ENCODE measurements at regions not wholly inside any gene's neighbourhood (a gene's known extent, or its start where the extent isn't known, plus 50 kb on each side); places are given as distances from the start of the nearest gene placed in this dataset.

DNA sequence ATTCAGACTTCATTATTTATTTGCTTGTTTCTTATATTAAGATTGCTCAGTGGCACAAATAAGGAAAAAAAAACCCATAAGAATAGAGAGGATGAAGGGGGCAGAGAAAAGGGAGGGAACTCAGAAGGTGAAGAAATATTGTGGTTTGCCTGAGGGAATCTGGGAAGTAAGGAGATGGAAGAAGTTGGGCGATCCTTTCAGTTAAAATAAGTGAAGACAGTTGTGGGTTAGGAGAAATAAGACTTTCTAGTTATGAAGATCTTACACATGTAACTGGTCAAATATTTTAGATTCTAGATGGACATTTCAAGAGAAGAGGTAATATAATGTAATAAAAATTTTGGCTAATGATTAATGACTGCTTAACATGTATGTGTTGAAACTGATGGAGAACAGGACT lies 138.7 kb upstream of the LIMCH1 start:
- Histone ChIP-seq H3K27me3 (no peaks in the 10 kb centered on the region), H3K36me3 (no peaks in the 10 kb centered on the region), H3K9me3 (no peaks in the 10 kb centered on the region), H3K27ac (no peak overlapping the region), H3K4me3 (no peak overlapping the region), H3K4me1 (peaks cover 0 to 3% (median 0%) of the 10 kb centered on the region in 4 donors)
- 87 to 96% methylated on average over 1 of the region's 1 CpG for WGBS, 2 donors
- no peak for DNase-seq
- intact Hi-C loops (cut with DNase I): no loop called here
- TF ChIP-seq, protein P1, sequence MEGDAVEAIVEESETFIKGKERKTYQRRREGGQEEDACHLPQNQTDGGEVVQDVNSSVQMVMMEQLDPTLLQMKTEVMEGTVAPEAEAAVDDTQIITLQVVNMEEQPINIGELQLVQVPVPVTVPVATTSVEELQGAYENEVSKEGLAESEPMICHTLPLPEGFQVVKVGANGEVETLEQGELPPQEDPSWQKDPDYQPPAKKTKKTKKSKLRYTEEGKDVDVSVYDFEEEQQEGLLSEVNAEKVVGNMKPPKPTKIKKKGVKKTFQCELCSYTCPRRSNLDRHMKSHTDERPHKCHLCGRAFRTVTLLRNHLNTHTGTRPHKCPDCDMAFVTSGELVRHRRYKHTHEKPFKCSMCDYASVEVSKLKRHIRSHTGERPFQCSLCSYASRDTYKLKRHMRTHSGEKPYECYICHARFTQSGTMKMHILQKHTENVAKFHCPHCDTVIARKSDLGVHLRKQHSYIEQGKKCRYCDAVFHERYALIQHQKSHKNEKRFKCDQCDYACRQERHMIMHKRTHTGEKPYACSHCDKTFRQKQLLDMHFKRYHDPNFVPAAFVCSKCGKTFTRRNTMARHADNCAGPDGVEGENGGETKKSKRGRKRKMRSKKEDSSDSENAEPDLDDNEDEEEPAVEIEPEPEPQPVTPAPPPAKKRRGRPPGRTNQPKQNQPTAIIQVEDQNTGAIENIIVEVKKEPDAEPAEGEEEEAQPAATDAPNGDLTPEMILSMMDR (IDR thresholded peaks at IDR 0.05): no peak
- no peak for TF ChIP-seq EP300 (IDR thresholded peaks at IDR 0.05)
- no peak for TF ChIP-seq POLR2AphosphoS5 (IDR thresholded peaks at IDR 0.05)
- no peak for TF ChIP-seq POLR2A (IDR thresholded peaks at IDR 0.05)

DNA sequence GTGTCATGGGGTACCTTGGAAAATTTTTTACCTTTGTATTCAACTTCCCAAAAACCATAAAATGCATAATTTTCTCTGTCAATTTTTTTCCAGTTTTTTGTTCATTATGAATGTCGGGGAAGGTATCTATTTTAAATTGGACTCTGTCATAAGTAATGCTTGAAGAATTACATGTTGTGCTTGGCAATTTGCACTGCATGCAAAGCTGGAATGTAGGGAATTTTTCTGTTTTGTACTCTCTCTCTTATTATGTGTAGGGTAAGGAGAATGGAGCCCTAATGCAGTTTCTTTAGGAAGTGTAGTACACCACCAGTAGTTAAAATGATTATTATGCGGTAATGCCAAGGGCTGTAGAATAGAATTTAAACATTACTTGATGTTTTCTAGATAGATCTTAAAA lies 137.7 kb upstream of the LIMCH1 start:
- intact Hi-C loops (cut with DNase I): no loop called here
- Histone ChIP-seq H3K9me3 (no peaks in the 10 kb centered on the region), H3K27me3 (no peaks in the 10 kb centered on the region), H3K4me3 (no peak overlapping the region), H3K4me1 (no peaks in the 10 kb centered on the region), H3K36me3 (no peaks in the 10 kb centered on the region), H3K27ac (no peak overlapping the region)
- 93 to 96% methylated on average over 2 of the region's 2 CpGs for WGBS, 2 donors
- DNase-seq: no peak
- TF ChIP-seq POLR2AphosphoS5 (IDR thresholded peaks at IDR 0.05) (no peak), POLR2A (IDR thresholded peaks at IDR 0.05) (no peak), EP300 (IDR thresholded peaks at IDR 0.05) (no peak)
- TF ChIP-seq, protein P1 (IDR thresholded peaks at IDR 0.05): no peak

DNA sequence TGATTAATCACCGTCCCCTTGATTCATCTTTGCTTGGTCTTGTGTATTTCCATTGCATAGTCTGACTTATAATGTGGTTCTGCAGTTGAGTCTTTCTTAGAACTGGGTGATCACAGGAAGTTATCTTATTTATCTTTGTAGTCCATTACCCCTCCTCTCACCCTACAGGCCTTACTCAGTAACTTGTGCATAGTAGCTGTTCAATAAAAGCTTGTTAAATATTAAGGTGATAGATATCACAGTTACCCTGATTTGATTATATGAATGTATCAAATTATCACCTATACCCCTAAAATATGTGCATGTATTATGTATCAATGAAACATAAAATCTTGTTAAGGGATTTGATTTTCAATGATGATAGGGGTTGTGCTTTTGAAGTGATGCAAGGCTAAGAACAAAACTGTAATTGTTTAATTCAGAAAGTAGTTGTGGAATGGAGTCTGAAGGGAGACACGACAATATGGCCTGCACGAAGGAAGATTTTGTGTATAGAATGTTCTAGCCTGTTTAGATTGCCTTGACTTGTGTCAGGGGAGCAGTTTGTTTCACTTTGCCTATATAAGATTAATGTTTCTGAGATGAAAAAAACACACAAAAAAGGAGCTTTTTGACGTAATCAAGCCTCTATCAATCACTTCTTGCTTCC lies 132.4 kb upstream of the LIMCH1 start:
- no peak overlapping the region for H3K4me3 ChIP-seq
- DNase-seq: no peak
- intact Hi-C loops (cut with DNase I): no loop called here
- no peaks in the 10 kb centered on the region for H3K27me3 ChIP-seq
- WGBS, 2 donors: 81 to 84% methylated on average over 4 of the region's 4 CpGs
- H3K4me1 ChIP-seq: peaks cover 0 to 11% (median 2%) of the 10 kb centered on the region in 4 donors
- H3K36me3 ChIP-seq: no peaks in the 10 kb centered on the region
- no peak for TF ChIP-seq POLR2AphosphoS5 (IDR thresholded peaks at IDR 0.05)
- TF ChIP-seq, protein P1 (IDR thresholded peaks at IDR 0.05): no peak
- TF ChIP-seq EP300 (IDR thresholded peaks at IDR 0.05): no peak
- TF ChIP-seq POLR2A (IDR thresholded peaks at IDR 0.05): no peak
- H3K27ac ChIP-seq: peak overlapping the region in 2 of 4 donors; percentile 27 to 40
- no peaks in the 10 kb centered on the region for H3K9me3 ChIP-seq

DNA sequence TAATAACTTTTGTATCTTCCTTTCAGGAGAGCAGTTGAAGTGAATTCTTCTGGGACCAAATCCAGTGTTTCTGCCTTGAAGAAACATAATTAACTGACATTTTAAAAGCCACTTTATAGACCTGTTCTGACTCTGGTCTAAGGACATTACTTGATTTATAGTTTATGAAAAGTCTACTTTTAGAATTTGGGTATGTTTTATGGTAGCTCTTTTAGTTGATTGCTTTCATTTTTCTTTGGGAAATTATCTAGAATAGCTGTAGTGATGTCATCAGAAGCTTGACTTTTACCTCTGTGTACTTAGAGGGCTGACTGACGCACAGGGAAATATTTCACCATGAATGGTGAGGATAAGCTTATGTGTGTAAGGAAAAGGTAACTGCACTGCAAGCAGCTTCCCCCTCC lies 131.8 kb upstream of the LIMCH1 start:
- intact Hi-C loops (cut with DNase I): no loop called here
- Histone ChIP-seq H3K36me3 (no peaks in the 10 kb centered on the region), H3K9me3 (no peaks in the 10 kb centered on the region), H3K27ac (peak overlapping the region in 2 of 4 donors; percentile 27 to 40), H3K4me3 (no peak overlapping the region), H3K4me1 (peaks cover 0 to 11% (median 2%) of the 10 kb centered on the region in 4 donors), H3K27me3 (no peaks in the 10 kb centered on the region)
- DNase-seq: no peak
- 23 to 82% methylated on average over 1 of the region's 1 CpG for WGBS, 2 donors
- no peak for TF ChIP-seq POLR2A (IDR thresholded peaks at IDR 0.05)
- peak in 1 of 4 donors; percentile 7 for TF ChIP-seq EP300 (IDR thresholded peaks at IDR 0.05)
- TF ChIP-seq POLR2AphosphoS5 (IDR thresholded peaks at IDR 0.05): peak in 1 of 4 donors; percentile 37

DNA sequence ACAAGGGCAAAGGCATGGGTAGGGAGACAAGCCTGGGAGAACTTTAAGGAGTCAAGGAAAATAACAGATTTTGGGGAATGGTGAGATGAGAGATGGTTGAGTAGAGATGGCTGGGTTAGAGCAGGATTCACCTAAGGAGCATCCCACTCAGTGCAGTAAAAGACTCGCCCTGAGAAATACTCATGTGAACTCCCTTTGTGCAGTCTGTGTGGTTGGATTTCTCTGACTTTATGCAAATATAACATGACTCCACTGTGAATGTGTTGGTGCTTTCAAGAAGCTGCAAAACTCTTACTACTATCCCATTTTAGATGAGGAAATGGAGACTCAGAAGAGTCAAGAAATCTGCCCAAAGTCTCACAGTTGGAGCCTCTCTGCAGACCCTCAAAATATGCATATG lies 129.8 kb upstream of the LIMCH1 start:
- Histone ChIP-seq H3K36me3 (no peaks in the 10 kb centered on the region), H3K9me3 (no peaks in the 10 kb centered on the region), H3K27ac (no peak overlapping the region), H3K4me1 (peaks cover 0 to 11% (median 2%) of the 10 kb centered on the region in 4 donors), H3K4me3 (no peak overlapping the region), H3K27me3 (no peaks in the 10 kb centered on the region)
- DNase-seq: no peak
- WGBS, 2 donors: 0 to 89% methylated on average over 1 of the region's 1 CpG
- no peak for TF ChIP-seq POLR2AphosphoS5 (IDR thresholded peaks at IDR 0.05)
- TF ChIP-seq EP300 (IDR thresholded peaks at IDR 0.05): no peak
- TF ChIP-seq, protein P1 (IDR thresholded peaks at IDR 0.05): no peak
- intact Hi-C loops (cut with DNase I): no loop called here

Data from sigmoid colon (tissue), 6 donors.